H1 (cell line): ENCODE measurements at regions not wholly inside any gene's neighbourhood (a gene's known extent, or its start where the extent isn't known, plus 50 kb on each side); places are given as distances from the start of the nearest gene placed in this dataset.

ENCODE experiments used
- CREB1 ChIP-seq: IDR thresholded peaks from 2 replicates; pipeline ENCODE4 v1.6.1; 2012; ENCODE audit warnings: inconsistent platforms
- EZH2 ChIP-seq: fragments of 200-600 bp; sonication (generic); IDR thresholded peaks from 2 replicates; pipeline ENCODE4 v1.7.1; 2012; ENCODE audit warnings: low read depth, mild to moderate bottlenecking, moderate library complexity, low read length, inconsistent platforms; ENCODE audit not compliant: severe bottlenecking
- NRF1 ChIP-seq: IDR thresholded peaks from 2 replicates; pipeline ENCODE4 v1.6.1; 2011; ENCODE audit warnings: mild to moderate bottlenecking, low read depth, low read length, improper control_type of control experiment
- POLR2A ChIP-seq, 2 experiments: IDR thresholded peaks; 1 replicate in 1 of 2; 2 replicates in 1 of 2; pipeline ENCODE4 v1.6.1; 2011; ENCODE audit warnings: low read depth in 2 of 2, low read length in 2 of 2, mild to moderate bottlenecking in 2 of 2; ENCODE audit errors: control extremely low read depth in 1 of 2
- POLR2AphosphoS5 ChIP-seq: IDR thresholded peaks from 2 replicates; pipeline ENCODE4 v1.6.1; 2011; ENCODE audit warnings: low read depth, low read length
- POU5F1 ChIP-seq: IDR thresholded peaks from 2 replicates; pipeline ENCODE4 v1.6.1; 2011; ENCODE audit warnings: low read depth, mild to moderate bottlenecking, low read length, moderate library complexity
- RAD21 ChIP-seq, 2 experiments: IDR thresholded peaks in 1 of 2; conservative IDR thresholded peaks in 1 of 2; 2 replicates each; pipeline ENCODE4 v1.6.1; 2011; ENCODE audit warnings: low read depth in 2 of 2, low read length in 2 of 2, improper control_type of control experiment in 1 of 2, inconsistent platforms in 1 of 2, mild to moderate bottlenecking in 1 of 2, moderate library complexity in 1 of 2
- SIN3A ChIP-seq, 2 experiments: IDR thresholded peaks in 1 of 2; conservative IDR thresholded peaks in 1 of 2; 2 replicates each; pipeline ENCODE4 v1.6.1; 2011 to 2012; ENCODE audit warnings: low read length in 2 of 2, improper control_type of control experiment in 1 of 2, low read depth in 1 of 2, mild to moderate bottlenecking in 1 of 2
- SP1 ChIP-seq: IDR thresholded peaks from 2 replicates; pipeline ENCODE4 v1.6.1; 2011; ENCODE audit warnings: low read depth, low read length
- ZNF274 ChIP-seq: IDR thresholded peaks from 2 replicates; pipeline ENCODE4 v1.7.0; 2012; ENCODE audit warnings: low read length, borderline replicate concordance; ENCODE audit errors: extremely low read depth
- TF ChIP-seq, protein P1 (sequence below), 3 experiments: IDR thresholded peaks; 1 replicate in 2 of 3; 2 replicates in 1 of 3; pipeline versions ENCODE4 v1.5.1 to v1.6.1; 2011; ENCODE audit warnings: low read length in 3 of 3, mild to moderate bottlenecking in 3 of 3, inconsistent platforms in 2 of 3, low read depth in 1 of 3, moderate library complexity in 1 of 3; ENCODE audit not compliant: insufficient read depth in 1 of 3; ENCODE audit errors: control extremely low read depth in 1 of 3

DNA sequence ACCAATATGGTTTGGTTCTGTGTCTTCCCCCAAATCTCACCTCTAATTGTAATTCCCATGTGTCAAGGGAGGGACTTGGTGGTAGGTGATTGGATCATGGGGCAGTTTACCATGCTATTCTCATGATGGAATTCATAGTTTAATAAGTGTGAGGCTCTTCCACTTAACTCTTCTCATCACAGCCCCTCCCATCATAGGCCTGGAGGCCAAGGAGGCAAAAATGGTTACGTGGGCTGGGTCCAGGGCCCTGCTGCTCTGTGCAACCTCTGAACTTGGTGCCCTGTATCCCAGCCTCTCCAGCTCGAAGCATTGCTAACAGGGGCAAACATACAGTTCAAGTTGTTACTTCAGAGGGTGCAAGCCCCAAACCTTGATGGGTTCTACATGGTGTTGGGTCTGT lies 232.7 kb downstream of the ADGRG6 start:
- TF ChIP-seq, protein P1, sequence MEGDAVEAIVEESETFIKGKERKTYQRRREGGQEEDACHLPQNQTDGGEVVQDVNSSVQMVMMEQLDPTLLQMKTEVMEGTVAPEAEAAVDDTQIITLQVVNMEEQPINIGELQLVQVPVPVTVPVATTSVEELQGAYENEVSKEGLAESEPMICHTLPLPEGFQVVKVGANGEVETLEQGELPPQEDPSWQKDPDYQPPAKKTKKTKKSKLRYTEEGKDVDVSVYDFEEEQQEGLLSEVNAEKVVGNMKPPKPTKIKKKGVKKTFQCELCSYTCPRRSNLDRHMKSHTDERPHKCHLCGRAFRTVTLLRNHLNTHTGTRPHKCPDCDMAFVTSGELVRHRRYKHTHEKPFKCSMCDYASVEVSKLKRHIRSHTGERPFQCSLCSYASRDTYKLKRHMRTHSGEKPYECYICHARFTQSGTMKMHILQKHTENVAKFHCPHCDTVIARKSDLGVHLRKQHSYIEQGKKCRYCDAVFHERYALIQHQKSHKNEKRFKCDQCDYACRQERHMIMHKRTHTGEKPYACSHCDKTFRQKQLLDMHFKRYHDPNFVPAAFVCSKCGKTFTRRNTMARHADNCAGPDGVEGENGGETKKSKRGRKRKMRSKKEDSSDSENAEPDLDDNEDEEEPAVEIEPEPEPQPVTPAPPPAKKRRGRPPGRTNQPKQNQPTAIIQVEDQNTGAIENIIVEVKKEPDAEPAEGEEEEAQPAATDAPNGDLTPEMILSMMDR (IDR thresholded peaks at IDR 0.05; ENCODE audit: control extremely low read depth in 1 of 3, insufficient read depth in 1 of 3, low read depth in 1 of 3, low read length in 3 of 3): no peak
- TF ChIP-seq POU5F1 (no peak), ZNF274 (no peak), RAD21 (IDR thresholded peaks at IDR 0.05 in 1 of 2, conservative IDR thresholded peaks at IDR 0.05 in 1 of 2; ENCODE audit: low read depth in 2 of 2, low read length in 2 of 2) (no peak), CREB1 (no peak), EZH2 (no peak), SIN3A (conservative IDR thresholded peaks at IDR 0.05 in 1 of 2, IDR thresholded peaks at IDR 0.05 in 1 of 2; ENCODE audit: low read depth in 1 of 2, low read length in 2 of 2) (no peak), POLR2A (IDR thresholded peaks at IDR 0.05; ENCODE audit: control extremely low read depth in 1 of 2, low read depth in 2 of 2, low read length in 2 of 2) (no peak), SP1 (no peak), POLR2AphosphoS5 (no peak), NRF1 (no peak)
